ENCODE measurements at regions not wholly inside any gene's neighbourhood (a gene's known extent, or its start where the extent isn't known, plus 50 kb on each side); places are given as distances from the start of the nearest gene placed in this dataset.

GRCh38 chr3:144763878-144764454 lies 792.3 kb downstream of the DIPK2A start:
- intact Hi-C loops (cut with micrococcal nuclease) = no loop called here

DNA sequence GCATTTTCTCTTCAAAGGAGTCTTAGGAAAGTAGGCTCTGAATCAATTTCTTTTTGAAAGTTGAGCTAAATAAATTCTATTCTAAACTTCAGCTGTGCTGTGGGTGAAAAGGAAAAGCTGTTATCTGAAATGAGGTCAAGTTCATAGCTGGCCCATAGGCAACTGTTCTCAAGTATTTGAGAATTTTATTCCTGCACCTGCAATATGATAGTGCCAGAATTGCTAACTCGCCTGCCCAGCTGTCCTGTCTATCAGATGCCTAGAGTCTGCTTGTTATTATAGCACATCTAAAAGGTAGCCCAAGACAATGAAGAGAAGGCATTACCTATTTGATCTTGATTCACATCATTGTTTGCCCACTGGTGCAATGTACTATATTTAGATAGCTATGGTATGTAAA lies 798.7 kb downstream of the DIPK2A start:
- no peak for TF ChIP-seq CTCF (IDR thresholded peaks at IDR 0.05)
- intact Hi-C loops (cut with micrococcal nuclease) = no loop called here
- H3K9me3 ChIP-seq (replicated peaks in 1 of 2; ENCODE audit: control insufficient read depth in 1 of 2, insufficient read depth in 1 of 2, low read length in 2 of 2) = no peaks in the 10 kb centered on the region
- Mint-ChIP-seq H3K4me3 (no peak overlapping the region), H3K27me3 (ENCODE audit: low read depth in 3 of 3) (no peaks in the 10 kb centered on the region), H3K36me3 (no peaks in the 10 kb centered on the region), H3K4me1 (peaks cover 7% of the 10 kb centered on the region), H3K27ac (no peak overlapping the region), H3K9me3 (no peaks in the 10 kb centered on the region)
- no peak for DNase-seq
- no peaks in the 10 kb centered on the region for H4K20me1 ChIP-seq (ENCODE audit: insufficient read depth, low read length)
- no peak overlapping the region for H2AFZ ChIP-seq (ENCODE audit: insufficient read depth, low read depth, low read length, poor library complexity, severe bottlenecking)
- H3K9ac ChIP-seq (ENCODE audit: insufficient read depth, low read length, poor library complexity, severe bottlenecking) = no peak overlapping the region
- H3K36me3 ChIP-seq (replicated peaks in 1 of 2; ENCODE audit: control insufficient read depth in 1 of 2, insufficient read depth in 2 of 2, low read length in 2 of 2) = no peaks in the 10 kb centered on the region
- no peaks in the 10 kb centered on the region for H3K79me2 ChIP-seq (ENCODE audit: insufficient read depth, low read length)
- H3K4me1 ChIP-seq (ENCODE audit: control insufficient read depth in 1 of 2, insufficient read depth in 2 of 2, low read length in 2 of 2) = no peaks in the 10 kb centered on the region
- no peak overlapping the region for H3K4me2 ChIP-seq (replicated peaks; ENCODE audit: extremely low read depth, low read length, poor library complexity, severe bottlenecking)
- H3K27ac ChIP-seq (ENCODE audit: low read depth in 1 of 2, low read length in 2 of 2) = no peak overlapping the region
- no peak overlapping the region for H3K4me3 ChIP-seq (replicated peaks in 1 of 3; ENCODE audit: low read depth in 2 of 3, low read length in 3 of 3)
- no CpG with 5 or more reads among the region's 1 CpG for WGBS (ENCODE audit: insufficient coverage)
- no peaks in the 10 kb centered on the region for H3K27me3 ChIP-seq (ENCODE audit: control insufficient read depth in 2 of 2, insufficient read depth in 2 of 2, low read length in 2 of 2)

More at GRCh38 chr3:144763878-144764454, 792.3 kb downstream of the DIPK2A start:
- H3K9ac ChIP-seq (ENCODE audit: insufficient read depth, low read length, poor library complexity, severe bottlenecking) = no peak overlapping the region
- H3K27ac ChIP-seq (ENCODE audit: low read depth in 1 of 2, low read length in 2 of 2) = no peak overlapping the region
- H3K36me3 ChIP-seq (replicated peaks in 1 of 2; ENCODE audit: control insufficient read depth in 1 of 2, insufficient read depth in 2 of 2, low read length in 2 of 2) = no peaks in the 10 kb centered on the region
- H3K4me1 Mint-ChIP-seq = no peaks in the 10 kb centered on the region
- H3K27me3 Mint-ChIP-seq (ENCODE audit: low read depth in 3 of 3) = peaks cover 0 to 2% (median 0%) of the 10 kb centered on the region in 3 donors
- H3K4me2 ChIP-seq (replicated peaks; ENCODE audit: extremely low read depth, low read length, poor library complexity, severe bottlenecking) = no peak overlapping the region
- TF ChIP-seq CTCF (IDR thresholded peaks at IDR 0.05) = no peak
- H3K36me3 Mint-ChIP-seq = no peaks in the 10 kb centered on the region
- H3K9me3 ChIP-seq (replicated peaks in 1 of 2; ENCODE audit: control insufficient read depth in 1 of 2, insufficient read depth in 1 of 2, low read length in 2 of 2) = no peaks in the 10 kb centered on the region
- no peak for DNase-seq
- H2AFZ ChIP-seq (ENCODE audit: insufficient read depth, low read depth, low read length, poor library complexity, severe bottlenecking) = no peak overlapping the region
- no peaks in the 10 kb centered on the region for H4K20me1 ChIP-seq (ENCODE audit: insufficient read depth, low read length)
- no peaks in the 10 kb centered on the region for H3K4me1 ChIP-seq (ENCODE audit: control insufficient read depth in 1 of 2, insufficient read depth in 2 of 2, low read length in 2 of 2)
- no peak overlapping the region for H3K4me3 Mint-ChIP-seq
- H3K79me2 ChIP-seq (ENCODE audit: insufficient read depth, low read length) = no peaks in the 10 kb centered on the region
- no peaks in the 10 kb centered on the region for H3K27me3 ChIP-seq (ENCODE audit: control insufficient read depth in 2 of 2, insufficient read depth in 2 of 2, low read length in 2 of 2)
- no peak overlapping the region for H3K4me3 ChIP-seq (replicated peaks in 1 of 3; ENCODE audit: low read depth in 2 of 3, low read length in 3 of 3)
- H3K9me3 Mint-ChIP-seq = no peaks in the 10 kb centered on the region
- H3K27ac Mint-ChIP-seq = no peak overlapping the region
- 100% methylated on average over 1 of the region's 3 CpGs for WGBS (ENCODE audit: insufficient coverage)

Data from CD14-positive monocyte (primary cell).